Gastrocnemius medialis (tissue), 4 donors: ENCODE measurements at regions not wholly inside any gene's neighbourhood (a gene's known extent, or its start where the extent isn't known, plus 50 kb on each side); places are given as distances from the start of the nearest gene placed in this dataset.
"Not testable (repeated sequence)": the region's sequence is repeated elsewhere in the genome, so short reads cannot be mapped to it uniquely, and the experiment has no call there.

Source experiments
- ATAC-seq, 2 donors: fragments of 150-250 bp; one replicate each; pipeline ENCODE4 v1.9.1; 2016
- DNase-seq, 2 donors: peaks; one replicate each; pipeline ENCODE4 v3.0.0-alpha.2; 2019
- H3K27ac ChIP-seq, 4 donors: fragments of 200-600 bp; sonication (generic); 1 replicate in 1 of 4; 2 replicates in 3 of 4; pipeline ENCODE4 v1.5.1; 2016 to 2018; ENCODE audit warnings: mild to moderate bottlenecking in 2 of 4, moderate library complexity in 1 of 4
- H3K27me3 ChIP-seq, 3 donors: fragments of 200-600 bp; sonication (generic) in 2 of 3; 1 replicate in 1 of 3; 2 replicates in 2 of 3; pipeline versions ENCODE4 v1.5.1 to v1.6.0; 2016 to 2019; ENCODE audit warnings: mild to moderate bottlenecking in 1 of 3, moderate library complexity in 1 of 3
- H3K36me3 ChIP-seq, 2 donors: fragments of 200-600 bp; sonication (generic) in 1 of 2; one replicate each; pipeline ENCODE4 v1.5.1; 2017 to 2018
- H3K4me1 ChIP-seq, 2 donors: fragments of 200-600 bp; sonication (generic) in 1 of 2; one replicate each; pipeline ENCODE4 v1.5.1; 2016 to 2017; ENCODE audit warnings: mild to moderate bottlenecking in 2 of 2
- H3K4me3 ChIP-seq, 4 donors: fragments of 200-600 bp; sonication (generic) in 3 of 4; 1 replicate in 1 of 4; 2 replicates in 3 of 4; pipeline ENCODE4 v1.5.1; 2016 to 2019; ENCODE audit warnings: mild to moderate bottlenecking in 2 of 4
- H3K9me3 ChIP-seq, 3 donors: fragments of 200-600 bp; sonication (generic) in 2 of 3; 1 replicate in 1 of 3; 2 replicates in 2 of 3; pipeline ENCODE4 v1.5.1; 2016 to 2019
- CTCF ChIP-seq, 5 experiments: fragments of 450-650 bp in 3 of 5; fragments of 200-600 bp in 2 of 5; sonication (generic) in 2 of 5; IDR thresholded peaks in 4 of 5; conservative IDR thresholded peaks in 1 of 5; 1 replicate in 4 of 5; 2 replicates in 1 of 5; pipeline ENCODE4 v1.5.1; 2016 to 2019; ENCODE audit warnings: antibody characterized with exemption in 5 of 5, mild to moderate bottlenecking in 3 of 5, moderate library complexity in 3 of 5
- POLR2A ChIP-seq, 2 donors: fragments of 450-650 bp; IDR thresholded peaks; one replicate each; pipeline ENCODE4 v1.6.1; 2017; ENCODE audit warnings: antibody characterized with exemption in 2 of 2, mild to moderate bottlenecking in 2 of 2, moderate library complexity in 2 of 2
- in situ Hi-C, 4 donors: fragments of 200-750 bp; cut with MboI; loops; one replicate each; pipeline versions ENCODE4 v1.15.0 to v1.8.0; 2017; ENCODE audit warnings: low sequenced_read_pairs in 4 of 4
- intact Hi-C: fragments of 100-400 bp; cut with DNase I; formaldehyde crosslinking; loops from one replicate; pipeline ENCODE4 v1.15.1; 2023; ENCODE audit warnings: low total_unique reads

DNA sequence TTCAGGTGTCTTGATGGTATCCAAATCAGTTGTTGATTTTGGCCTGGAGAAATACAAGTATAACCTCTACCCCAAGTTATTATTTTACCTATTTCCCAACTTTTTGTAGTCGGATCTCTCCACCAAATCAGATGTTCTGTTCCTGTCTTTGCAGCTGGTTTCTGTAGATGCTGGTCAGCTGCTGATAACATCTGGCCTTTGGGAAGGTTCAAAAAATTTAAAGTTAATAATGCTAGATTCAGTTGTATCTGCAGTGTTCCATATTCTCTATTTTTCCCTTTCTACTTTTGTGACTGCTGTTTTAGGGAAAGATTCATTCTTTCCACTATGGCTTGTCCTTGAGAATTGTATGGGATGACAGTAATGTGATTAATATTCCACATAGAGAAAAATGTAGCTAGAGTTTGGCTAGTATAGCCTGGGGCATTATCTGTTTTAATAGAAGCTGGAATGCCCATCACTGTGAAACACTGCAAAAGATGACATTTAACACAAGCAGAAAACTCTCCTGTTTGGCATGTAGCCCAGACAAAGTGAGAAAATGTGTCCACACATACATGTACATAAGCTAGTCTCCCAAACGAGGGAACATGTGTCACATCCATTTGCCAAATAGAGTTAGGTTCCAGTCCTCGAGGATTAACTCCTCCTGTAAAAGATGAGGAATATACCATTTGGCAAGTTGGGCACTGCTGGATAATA, 99.2 kb downstream of the ZNF100 start:
- in situ Hi-C loops, H3K27ac ChIP-seq, H3K27me3 ChIP-seq, DNase-seq, H3K36me3 ChIP-seq, H3K9me3 ChIP-seq, H3K4me3 ChIP-seq, ATAC-seq, intact Hi-C loops, H3K4me1 ChIP-seq: not testable (repeated sequence)

DNA sequence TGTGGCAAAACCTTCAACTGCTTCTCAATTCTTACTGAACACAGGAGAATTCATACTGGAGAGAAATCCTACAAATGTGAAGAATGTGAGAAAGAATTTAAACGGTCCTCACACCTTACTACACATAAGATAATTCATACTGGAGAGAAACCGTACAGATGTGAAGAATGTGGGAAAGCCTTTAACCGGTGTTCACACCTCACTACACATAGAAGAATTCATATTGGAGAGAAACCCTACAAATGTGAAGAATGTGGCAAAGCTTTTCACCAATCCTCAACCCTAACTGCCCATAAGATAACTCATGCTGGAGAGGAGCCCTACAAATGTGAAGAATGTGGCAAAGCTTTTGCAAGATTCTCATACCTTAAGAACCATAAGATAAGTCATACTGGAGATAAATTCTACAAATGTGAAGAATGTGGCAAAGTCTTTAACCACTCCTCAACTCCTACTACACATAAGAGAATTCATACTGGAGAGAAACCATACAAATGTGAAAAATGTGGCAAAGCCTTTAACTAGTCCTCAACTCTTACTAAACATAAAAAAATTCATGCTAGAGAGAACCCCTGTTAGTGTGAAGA, 111.7 kb downstream of the ZNF100 start:
- TF ChIP-seq CTCF (IDR thresholded peaks at IDR 0.05 in 4 of 5, conservative IDR thresholded peaks at IDR 0.05 in 1 of 5) (no peak), POLR2A (IDR thresholded peaks at IDR 0.05) (no peak)

GRCh38 chr19:21651478-21651877, 115.9 kb downstream of the ZNF100 start:
- intact Hi-C loops, H3K4me3 ChIP-seq, H3K9me3 ChIP-seq, H3K27me3 ChIP-seq, H3K36me3 ChIP-seq, H3K4me1 ChIP-seq, H3K27ac ChIP-seq, ATAC-seq, DNase-seq, in situ Hi-C loops: not testable (repeated sequence)

More for the DNA sequence above, 111.7 kb downstream of the ZNF100 start:
- H3K9me3 ChIP-seq, result no peaks in the 10 kb centered on the region
- no peaks in the 10 kb centered on the region for H3K36me3 ChIP-seq
- no peak overlapping the region for H3K4me3 ChIP-seq
- no peak for DNase-seq
- H3K4me1 ChIP-seq, result no peaks in the 10 kb centered on the region
- intact Hi-C loops, result no loop called here
- H3K27ac ChIP-seq, result no peak overlapping the region
- in situ Hi-C loops, result no loop called here
- ATAC-seq, result no peak
- H3K27me3 ChIP-seq, result no peaks in the 10 kb centered on the region

- intact Hi-C loops, result no loop called here
- H3K4me1 ChIP-seq, result no peaks in the 10 kb centered on the region
- DNase-seq (no peak), ATAC-seq (no peak)
- in situ Hi-C loops, result no loop called here
- H3K4me3 ChIP-seq, result no peak overlapping the region
- H3K36me3 ChIP-seq, result no peaks in the 10 kb centered on the region
- no peaks in the 10 kb centered on the region for H3K27me3 ChIP-seq
- H3K9me3 ChIP-seq, result no peaks in the 10 kb centered on the region
- no peak overlapping the region for H3K27ac ChIP-seq
- no peak for TF ChIP-seq CTCF (IDR thresholded peaks at IDR 0.05 in 4 of 5, conservative IDR thresholded peaks at IDR 0.05 in 1 of 5)
- TF ChIP-seq POLR2A (IDR thresholded peaks at IDR 0.05), result no peak
Measured at GRCh38 chr19:21638776-21639175, 128.6 kb downstream of the ZNF100 start.

DNA sequence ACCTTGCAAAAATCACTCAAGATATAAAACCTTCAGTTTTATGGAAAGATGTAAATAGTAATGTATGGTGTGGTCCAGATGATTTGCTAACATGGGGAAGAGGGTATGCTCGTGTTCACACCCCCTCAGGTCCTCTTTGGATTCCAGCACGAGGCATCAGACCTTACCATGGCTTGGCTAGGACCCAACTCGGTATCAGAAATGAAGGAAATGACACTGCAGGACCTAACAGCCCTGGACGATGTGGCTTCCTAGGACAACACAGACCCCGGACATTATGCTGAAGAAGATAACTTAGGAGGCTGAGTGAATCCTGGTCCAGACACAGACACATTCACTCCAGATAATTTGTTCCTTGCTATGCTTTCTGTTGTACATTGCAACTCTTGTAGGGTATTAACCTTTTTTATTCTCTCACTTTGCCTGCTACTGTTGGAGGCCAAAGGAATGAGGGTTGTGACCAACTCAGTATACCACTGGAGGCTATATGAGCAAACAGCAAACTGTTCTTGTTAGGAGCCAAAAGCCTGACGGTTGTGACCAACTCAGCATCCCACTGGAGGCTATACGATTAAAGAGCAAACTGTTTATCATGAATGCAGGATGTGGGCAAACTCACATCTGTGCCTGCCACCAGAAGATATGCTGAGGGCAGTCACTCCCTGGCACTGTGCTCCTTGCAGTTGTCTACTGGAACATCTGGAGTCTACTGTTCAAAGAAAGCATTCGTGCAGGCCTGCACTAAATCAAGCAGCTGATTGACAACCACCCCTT, 121.7 kb downstream of the ZNF429 start:
- no peaks in the 10 kb centered on the region for H3K36me3 ChIP-seq
- TF ChIP-seq POLR2A (IDR thresholded peaks at IDR 0.05) (no peak), CTCF (IDR thresholded peaks at IDR 0.05 in 4 of 5, conservative IDR thresholded peaks at IDR 0.05 in 1 of 5) (no peak)
- no peaks in the 10 kb centered on the region for H3K9me3 ChIP-seq
- intact Hi-C loops (no loop called here), in situ Hi-C loops (no loop called here)
- no peaks in the 10 kb centered on the region for H3K4me1 ChIP-seq
- no peak overlapping the region for H3K27ac ChIP-seq
- no peak for ATAC-seq
- DNase-seq, result no peak
- no peaks in the 10 kb centered on the region for H3K27me3 ChIP-seq
- no peak overlapping the region for H3K4me3 ChIP-seq
